Tibial nerve (tissue), 3 donors: ENCODE measurements at regions not wholly inside any gene's neighbourhood (a gene's known extent, or its start where the extent isn't known, plus 50 kb on each side); places are given as distances from the start of the nearest gene placed in this dataset.

ENCODE experiments used
- EP300 ChIP-seq, 2 donors: sonication (generic); formaldehyde crosslinking; IDR thresholded peaks; one replicate each; pipeline ENCODE4 v1.6.1; 2017; ENCODE audit warnings: antibody characterized with exemption in 2 of 2, mild to moderate bottlenecking in 1 of 2
- POLR2A ChIP-seq, 2 donors: fragments of 450-650 bp; IDR thresholded peaks; one replicate each; pipeline ENCODE4 v1.6.1; 2017; ENCODE audit warnings: antibody characterized with exemption in 2 of 2, mild to moderate bottlenecking in 2 of 2, moderate library complexity in 2 of 2

DNA sequence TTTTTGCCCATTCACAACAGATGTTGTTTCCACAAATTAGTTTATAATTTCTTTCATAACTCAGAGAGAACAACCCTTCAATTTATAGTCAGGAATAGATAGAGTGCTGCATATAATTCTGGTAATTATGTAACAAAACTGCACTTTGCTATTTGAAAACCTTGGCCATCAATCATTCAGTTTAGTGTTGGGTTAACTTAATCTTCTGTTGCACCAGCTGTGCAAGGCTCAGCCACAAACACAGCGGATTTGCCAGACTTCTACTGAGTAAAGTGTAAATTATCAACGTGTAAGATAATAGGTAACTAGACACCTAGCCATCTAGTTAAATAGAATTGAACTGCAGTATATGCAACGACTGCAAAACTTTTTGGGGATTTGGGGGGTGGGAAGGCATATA is 1064.3 kb upstream of the EPHA6 start:
- TF ChIP-seq EP300 (IDR thresholded peaks at IDR 0.05): no peak
- no peak for TF ChIP-seq POLR2A (IDR thresholded peaks at IDR 0.05)
